HAP-1 (cell line): ENCODE measurements at regions not wholly inside any gene's neighbourhood (a gene's known extent, or its start where the extent isn't known, plus 50 kb on each side); places are given as distances from the start of the nearest gene placed in this dataset.

Experiments used
- DNase-seq, 2 experiments: peaks; one replicate each; pipeline ENCODE4 v3.0.0-alpha.2; 2016 to 2020; ENCODE audit warnings: low spot score in 2 of 2
- H3K27me3 ChIP-seq: fragments of 250-450 bp; sonication (Bioruptor Pico); 2 replicates; pipeline ENCODE4 v1.5.1; 2020; ENCODE audit warnings: low read depth, mild to moderate bottlenecking, moderate library complexity
- H3K36me3 ChIP-seq: fragments of 250-450 bp; sonication (Bioruptor Pico); replicated peaks from 2 replicates; pipeline ENCODE4 v1.5.1; 2020; ENCODE audit warnings: mild to moderate bottlenecking
- H3K4me1 ChIP-seq: fragments of 250-450 bp; sonication (Bioruptor Pico); 2 replicates; pipeline ENCODE4 v1.5.1; 2020; ENCODE audit warnings: mild to moderate bottlenecking
- H3K4me3 ChIP-seq: fragments of 250-450 bp; sonication (Bioruptor Pico); 2 replicates; pipeline ENCODE4 v1.5.1; 2020; ENCODE audit warnings: mild to moderate bottlenecking, moderate library complexity
- H3K9me3 ChIP-seq: fragments of 250-450 bp; sonication (Bioruptor Pico); 2 replicates; pipeline ENCODE4 v1.5.1; 2020; ENCODE audit warnings: mild to moderate bottlenecking, moderate library complexity
- in situ Hi-C: fragments of 300-500 bp; cut with MboI; formaldehyde crosslinking; loops from 3 replicates; pipeline ENCODE4 v1.14.3; 2020; ENCODE audit warnings: low sequenced_read_pairs, inconsistent platforms, mixed read lengths

DNA sequence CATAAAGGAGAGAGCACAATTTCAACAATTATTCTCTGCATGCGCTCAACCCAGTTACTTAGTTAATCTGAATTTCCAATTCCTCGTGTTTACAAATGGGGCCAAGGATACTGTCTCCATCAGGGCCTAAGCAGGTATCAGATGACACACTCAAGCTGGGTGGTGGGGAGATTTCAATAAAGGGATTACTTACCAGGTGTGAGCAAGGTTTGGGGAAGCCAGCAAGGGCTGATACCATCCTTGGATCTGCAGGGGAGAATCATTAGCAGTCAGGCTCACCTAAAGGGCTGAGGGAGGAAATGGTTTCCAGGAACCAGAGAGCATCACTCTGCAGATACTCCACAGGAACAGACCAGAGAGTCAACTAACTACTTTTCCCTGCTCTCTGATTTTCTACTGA lies 487.1 kb downstream of the NTRK2 start:
- no peaks in the 10 kb centered on the region for H3K9me3 ChIP-seq
- in situ Hi-C loops, result no loop called here
- DNase-seq, result no peak
- no peak overlapping the region for H3K4me3 ChIP-seq
- H3K27me3 ChIP-seq, result no peaks in the 10 kb centered on the region; the same call in 1 of the 2 replicates
- no peaks in the 10 kb centered on the region for H3K36me3 ChIP-seq
- H3K4me1 ChIP-seq, result no peaks in the 10 kb centered on the region

DNA sequence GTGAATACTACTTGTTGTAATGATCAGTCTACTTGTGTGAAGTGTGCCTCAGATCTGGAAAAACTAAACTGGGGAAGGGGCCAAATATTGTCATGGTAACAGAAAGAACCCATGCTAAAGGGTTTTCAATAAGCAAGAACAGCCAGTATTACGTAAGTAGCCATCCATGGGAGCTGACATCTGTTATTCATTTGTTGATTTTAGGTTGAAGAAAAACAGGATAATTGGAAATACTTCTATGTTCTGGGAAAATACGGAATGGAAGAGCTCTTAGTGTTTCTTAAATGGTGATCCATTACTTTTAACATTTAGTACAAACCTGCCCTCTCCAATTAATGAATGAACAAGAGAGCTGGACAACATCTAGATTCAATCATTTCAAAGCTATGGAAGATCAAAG lies 485.8 kb downstream of the NTRK2 start:
- Histone ChIP-seq H3K4me3 (no peak overlapping the region), H3K27me3 (no peaks in the 10 kb centered on the region; the same call in 1 of the 2 replicates), H3K9me3 (no peaks in the 10 kb centered on the region), H3K36me3 (no peaks in the 10 kb centered on the region), H3K4me1 (no peaks in the 10 kb centered on the region)
- in situ Hi-C loops, result no loop called here
- no peak for DNase-seq

DNA sequence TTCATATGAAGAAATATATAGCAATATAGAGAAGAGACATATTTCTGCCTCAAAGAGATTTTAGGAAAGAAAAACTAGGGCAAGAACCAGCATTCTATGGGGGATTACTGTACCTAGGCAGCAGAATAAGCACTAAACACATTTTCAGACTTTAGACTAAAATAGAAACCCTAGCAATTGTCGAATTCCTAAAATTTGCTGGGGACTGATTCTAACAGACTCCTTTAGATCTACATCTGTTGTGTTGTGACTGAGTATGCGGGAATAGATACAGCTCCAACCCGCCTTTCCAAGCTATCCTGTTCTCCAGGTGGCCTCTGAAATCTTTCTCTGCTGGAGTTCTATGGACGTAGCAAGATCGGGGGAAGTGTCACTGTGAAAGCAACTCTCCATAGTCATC lies 482.2 kb downstream of the NTRK2 start:
- in situ Hi-C loops, result no loop called here
- no peaks in the 10 kb centered on the region for H3K9me3 ChIP-seq

DNA sequence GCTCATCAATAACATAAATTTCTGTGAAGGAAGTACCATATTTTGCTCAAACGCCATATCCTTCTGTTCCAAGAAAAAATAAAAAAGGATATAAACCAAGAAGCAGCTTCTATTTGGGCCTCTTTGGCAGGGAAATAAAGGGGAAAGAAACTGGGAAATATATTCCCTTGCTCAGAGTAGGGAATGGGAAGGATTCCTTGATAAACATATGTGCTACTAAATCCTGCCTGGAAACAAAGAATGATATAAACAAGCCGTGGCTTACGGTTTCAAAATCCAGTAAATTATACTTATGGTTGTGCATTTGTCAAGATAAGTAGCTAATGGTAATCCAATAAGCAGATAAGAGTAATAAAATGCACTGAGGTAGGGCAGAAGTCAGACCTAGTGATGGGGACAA lies 481.6 kb downstream of the NTRK2 start:
- in situ Hi-C loops, result no loop called here
- Histone ChIP-seq H3K4me3 (no peak overlapping the region), H3K9me3 (no peaks in the 10 kb centered on the region), H3K4me1 (no peaks in the 10 kb centered on the region), H3K36me3 (no peaks in the 10 kb centered on the region), H3K27me3 (no peaks in the 10 kb centered on the region; the same call in 1 of the 2 replicates)
- DNase-seq, result no peak

More for the DNA sequence above, 482.2 kb downstream of the NTRK2 start:
- no peaks in the 10 kb centered on the region for H3K4me1 ChIP-seq
- no peaks in the 10 kb centered on the region for H3K36me3 ChIP-seq
- no peaks in the 10 kb centered on the region; the same call in 1 of the 2 replicates for H3K27me3 ChIP-seq
- no peak overlapping the region for H3K4me3 ChIP-seq
- DNase-seq, result no peak

DNA sequence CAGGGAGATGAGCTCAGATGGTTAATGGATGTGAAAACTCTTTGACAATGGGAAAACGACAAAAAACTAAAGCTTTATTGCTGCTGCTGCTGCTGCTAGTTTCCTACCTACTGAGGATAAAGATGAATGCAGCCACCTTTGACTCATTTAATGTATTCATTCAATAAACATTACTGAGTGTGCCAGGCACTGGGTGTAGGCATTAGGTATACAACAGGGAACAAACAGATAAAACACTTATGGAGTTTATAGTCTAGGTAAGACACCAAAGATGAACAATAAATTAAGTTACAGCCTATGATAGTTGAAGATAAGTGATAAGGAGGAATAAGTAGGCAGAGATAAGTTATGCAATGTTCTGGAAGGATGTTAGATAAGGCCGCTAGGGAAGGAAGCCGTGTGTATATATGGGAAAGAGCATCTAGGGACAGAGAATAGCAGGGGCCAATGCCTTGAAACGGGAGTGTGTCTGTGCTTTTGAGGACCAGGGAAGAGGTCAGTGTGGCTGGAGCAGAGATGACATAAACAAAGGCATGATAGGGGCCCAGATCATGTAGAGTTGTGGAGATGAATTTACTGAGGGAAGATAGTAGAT lies 477.6 kb downstream of the NTRK2 start:
- no peaks in the 10 kb centered on the region for H3K36me3 ChIP-seq
- H3K4me3 ChIP-seq, result no peak overlapping the region
- no peaks in the 10 kb centered on the region; the same call in 1 of the 2 replicates for H3K27me3 ChIP-seq
- in situ Hi-C loops, result no loop called here
- H3K4me1 ChIP-seq, result no peaks in the 10 kb centered on the region
- no peaks in the 10 kb centered on the region for H3K9me3 ChIP-seq
- no peak for DNase-seq

DNA sequence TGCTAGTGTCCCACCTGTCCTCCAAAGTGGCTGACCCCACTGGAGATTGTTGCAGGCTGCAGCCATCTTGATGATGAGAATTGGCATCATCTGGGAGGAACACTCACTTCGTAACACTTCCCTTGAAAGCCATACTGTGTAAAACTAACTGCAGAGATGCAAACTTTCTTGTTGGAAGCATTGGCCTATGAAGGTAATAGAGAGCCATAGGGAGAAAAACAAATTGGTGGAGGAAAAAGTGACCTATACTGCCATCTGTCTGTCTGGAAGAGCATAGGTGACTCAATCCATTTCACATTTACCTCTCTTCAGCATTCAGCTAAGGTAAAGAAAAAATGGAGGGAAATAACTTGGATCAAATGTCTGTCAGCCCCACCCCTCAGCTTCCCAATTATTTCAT lies 473.4 kb downstream of the NTRK2 start:
- peak in 1 of 2 experiments; percentile 13 for DNase-seq
- Histone ChIP-seq H3K9me3 (no peaks in the 10 kb centered on the region), H3K4me1 (no peaks in the 10 kb centered on the region), H3K4me3 (no peak overlapping the region), H3K27me3 (no peaks in the 10 kb centered on the region), H3K36me3 (no peaks in the 10 kb centered on the region)
- in situ Hi-C loops, result no loop called here

DNA sequence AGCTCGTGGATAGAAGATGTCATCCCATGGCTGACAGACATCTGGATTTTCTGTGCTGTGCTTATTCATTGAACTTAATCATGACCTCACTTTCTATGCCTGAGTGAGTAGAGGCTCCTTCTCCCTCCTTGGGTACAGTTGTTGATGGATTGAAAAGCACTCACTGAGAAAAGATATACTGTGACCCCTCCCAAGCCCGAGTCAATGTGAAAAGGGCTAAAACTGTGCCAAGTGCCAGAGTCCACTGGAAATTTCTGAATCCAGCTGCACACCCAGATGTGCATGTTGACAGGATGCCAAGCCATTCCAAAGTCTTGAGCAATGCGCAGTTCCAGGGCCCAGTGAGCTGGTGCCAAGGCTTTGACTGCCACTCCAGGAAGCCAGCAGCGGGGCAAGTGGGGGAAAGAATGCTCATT lies 473.0 kb downstream of the NTRK2 start:
- in situ Hi-C loops, result no loop called here
- H3K36me3 ChIP-seq, result no peaks in the 10 kb centered on the region
- no peak overlapping the region for H3K4me3 ChIP-seq
- no peaks in the 10 kb centered on the region for H3K4me1 ChIP-seq
- no peaks in the 10 kb centered on the region for H3K27me3 ChIP-seq
- no peaks in the 10 kb centered on the region for H3K9me3 ChIP-seq
- no peak for DNase-seq

DNA sequence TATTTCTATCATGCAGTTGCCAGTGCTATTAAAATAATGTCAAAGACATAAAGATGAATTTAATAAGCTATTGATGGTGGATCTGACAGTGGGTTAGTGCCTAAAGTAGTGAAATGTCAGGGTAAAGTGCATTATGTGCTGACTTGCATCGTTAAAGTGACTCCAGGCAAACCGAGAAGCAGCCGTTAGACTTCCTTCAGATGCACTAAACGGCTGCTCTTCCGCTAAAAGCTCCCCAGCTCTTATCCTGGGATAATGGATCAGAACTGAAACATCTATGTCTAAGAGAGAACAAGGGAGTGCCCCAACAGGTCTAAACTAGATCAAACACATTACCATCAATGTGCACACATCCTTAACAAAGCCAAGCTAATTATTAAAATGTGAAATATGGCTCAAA lies 468.2 kb downstream of the NTRK2 start:
- Histone ChIP-seq H3K4me3 (no peak overlapping the region), H3K9me3 (no peaks in the 10 kb centered on the region), H3K36me3 (no peaks in the 10 kb centered on the region), H3K4me1 (no peaks in the 10 kb centered on the region), H3K27me3 (no peaks in the 10 kb centered on the region)
- no peak for DNase-seq
- in situ Hi-C loops, result no loop called here

DNA sequence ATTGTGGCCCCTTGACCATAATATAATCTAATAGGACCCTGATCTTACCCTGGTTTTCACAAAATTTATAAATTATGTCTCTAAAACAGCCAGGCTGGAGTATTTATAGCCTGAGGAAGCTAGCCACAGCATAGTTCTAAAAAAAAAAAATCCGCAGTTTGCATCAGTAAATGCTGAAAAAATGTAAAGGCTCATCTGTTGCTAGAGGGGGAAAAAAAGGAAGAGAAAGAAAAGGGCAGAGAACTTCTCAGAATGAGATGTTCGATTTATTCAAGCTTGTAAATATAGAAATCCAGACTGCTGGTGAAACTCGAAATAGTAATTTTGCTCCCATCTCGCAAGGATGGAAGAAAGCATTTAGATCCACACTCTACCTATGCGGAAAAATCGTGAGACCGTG lies 467.5 kb downstream of the NTRK2 start:
- in situ Hi-C loops, result no loop called here
- Histone ChIP-seq H3K36me3 (no peaks in the 10 kb centered on the region), H3K4me1 (no peaks in the 10 kb centered on the region), H3K27me3 (no peaks in the 10 kb centered on the region), H3K4me3 (no peak overlapping the region), H3K9me3 (no peaks in the 10 kb centered on the region)
- DNase-seq, result no peak

DNA sequence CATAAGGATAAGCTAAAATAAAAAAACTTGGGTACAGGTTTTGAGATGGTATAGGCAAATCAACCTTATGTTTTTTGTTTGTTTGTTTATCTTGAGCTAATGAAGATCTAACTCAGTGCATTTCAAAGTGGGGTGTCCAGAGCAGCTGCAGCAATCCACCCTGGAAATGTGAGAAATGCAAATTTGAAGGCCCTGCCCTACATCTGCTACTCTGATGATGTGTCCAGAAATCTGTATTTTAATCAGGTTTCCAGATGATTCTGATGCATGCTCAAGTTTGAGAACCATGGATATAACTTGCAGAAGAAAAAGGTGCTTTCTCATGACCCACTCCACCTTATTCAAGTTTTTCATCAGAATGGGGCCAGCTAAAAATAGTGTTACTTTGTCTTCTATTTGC lies 467.0 kb downstream of the NTRK2 start:
- DNase-seq, result no peak
- H3K4me1 ChIP-seq, result no peaks in the 10 kb centered on the region
- in situ Hi-C loops, result no loop called here
- no peaks in the 10 kb centered on the region for H3K27me3 ChIP-seq
- H3K4me3 ChIP-seq, result no peak overlapping the region
- H3K36me3 ChIP-seq, result no peaks in the 10 kb centered on the region
- no peaks in the 10 kb centered on the region for H3K9me3 ChIP-seq

DNA sequence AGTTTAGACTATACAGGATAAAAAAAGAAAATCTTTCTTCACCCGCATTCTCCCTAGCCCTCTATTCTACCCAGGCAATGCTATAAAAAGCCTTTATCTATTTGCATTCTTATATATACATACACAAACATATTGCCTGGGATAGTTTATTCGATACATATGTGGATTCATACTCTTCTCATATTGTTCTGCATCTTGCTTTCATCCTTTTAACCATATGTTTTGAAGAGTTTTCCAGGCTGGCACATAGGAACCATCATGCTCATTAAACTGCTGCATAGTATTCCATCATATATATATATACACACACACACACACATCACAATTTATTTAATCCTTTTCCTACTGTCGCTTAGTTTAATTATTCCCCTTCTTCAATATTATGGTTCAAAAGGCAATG lies 461.2 kb downstream of the NTRK2 start:
- in situ Hi-C loops, result no loop called here
- no peak overlapping the region for H3K4me3 ChIP-seq

DNA sequence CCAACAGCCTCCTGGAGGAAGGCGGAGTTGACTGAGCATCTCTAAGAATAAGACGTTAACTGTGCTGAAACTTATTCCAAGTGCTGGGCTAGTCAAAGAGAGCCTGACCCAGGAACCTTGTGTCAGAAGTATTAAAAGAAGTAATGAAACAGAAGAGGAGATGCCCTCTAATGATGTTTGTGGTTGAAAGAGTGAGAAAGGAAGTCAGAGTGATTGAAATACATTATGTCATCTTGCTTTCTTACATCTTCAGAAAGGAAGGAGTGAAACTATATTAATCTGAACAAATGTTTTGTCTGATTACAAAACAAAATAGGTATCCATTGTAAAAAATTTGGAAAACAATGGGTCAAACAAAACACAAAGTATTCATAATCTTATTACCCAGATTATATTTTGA lies 460.7 kb downstream of the NTRK2 start:
- H3K4me1 ChIP-seq, result no peaks in the 10 kb centered on the region; the same call in 1 of the 2 replicates
- no peak overlapping the region for H3K4me3 ChIP-seq
- in situ Hi-C loops, result no loop called here
- H3K36me3 ChIP-seq, result no peaks in the 10 kb centered on the region
- DNase-seq, result no peak
- H3K9me3 ChIP-seq, result no peaks in the 10 kb centered on the region
- no peaks in the 10 kb centered on the region for H3K27me3 ChIP-seq

More for the DNA sequence above, 461.2 kb downstream of the NTRK2 start:
- Histone ChIP-seq H3K9me3 (no peaks in the 10 kb centered on the region), H3K4me1 (no peaks in the 10 kb centered on the region; the same call in 1 of the 2 replicates), H3K27me3 (no peaks in the 10 kb centered on the region), H3K36me3 (no peaks in the 10 kb centered on the region)
- no peak for DNase-seq

DNA sequence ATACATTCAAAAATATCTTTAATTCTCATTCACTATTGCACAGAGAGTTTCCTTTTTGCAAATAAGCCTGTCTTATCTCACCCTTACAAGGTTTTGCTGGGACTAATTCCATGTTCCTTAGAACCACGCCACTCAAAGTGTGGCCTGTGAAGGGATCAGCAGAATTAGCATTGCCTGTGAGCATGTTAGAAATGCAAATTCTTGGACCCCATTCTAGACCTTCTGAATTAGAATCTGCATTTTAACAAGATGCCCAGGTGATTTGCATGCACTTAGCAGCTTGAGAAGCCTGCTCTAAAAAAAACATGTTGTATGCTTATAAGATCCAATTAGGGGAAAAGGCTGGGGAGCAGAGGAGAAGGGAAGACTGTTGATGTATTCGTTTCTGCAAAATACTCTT lies 460.0 kb downstream of the NTRK2 start:
- H3K4me3 ChIP-seq, result no peak overlapping the region
- H3K9me3 ChIP-seq, result no peaks in the 10 kb centered on the region
- H3K4me1 ChIP-seq, result no peaks in the 10 kb centered on the region; the same call in 1 of the 2 replicates
- H3K36me3 ChIP-seq, result no peaks in the 10 kb centered on the region
- DNase-seq, result peak in 1 of 2 experiments; percentile 3
- in situ Hi-C loops, result no loop called here
- no peaks in the 10 kb centered on the region for H3K27me3 ChIP-seq

DNA sequence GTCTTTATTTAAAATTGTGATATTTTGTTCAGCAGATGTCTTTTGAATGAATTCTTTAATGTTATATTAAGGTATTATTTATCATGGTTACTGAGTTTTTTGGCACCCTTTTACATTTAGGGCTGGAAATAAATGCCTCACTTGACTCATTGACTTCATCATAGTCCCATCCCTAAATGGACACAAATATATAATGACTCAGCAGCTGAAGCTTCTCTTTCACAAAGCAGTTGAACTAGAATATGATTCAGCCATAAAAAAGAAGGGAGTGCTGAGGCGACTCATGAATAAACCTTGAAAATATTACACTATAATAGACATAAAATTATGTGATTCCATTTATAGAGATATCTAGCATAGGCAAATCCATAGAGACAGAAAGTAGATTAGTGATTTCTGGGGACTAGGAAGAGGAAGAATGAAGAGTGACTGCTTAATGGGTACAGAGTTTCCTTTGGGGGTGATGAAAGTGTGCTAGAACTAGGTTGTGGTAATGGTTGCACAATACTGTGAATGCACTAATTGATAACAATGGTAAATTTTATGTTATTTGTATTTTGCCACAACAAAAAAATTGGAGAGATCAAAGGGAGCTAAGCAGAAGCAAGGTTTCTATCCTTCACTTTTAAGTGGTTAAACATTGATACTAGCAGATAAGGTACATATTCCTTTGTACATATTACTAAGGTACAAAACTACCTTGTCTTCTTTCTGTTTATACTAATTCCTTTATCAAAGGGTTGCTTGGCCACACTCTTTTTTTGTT lies 449.6 kb downstream of the NTRK2 start:
- in situ Hi-C loops, result no loop called here
- no peak for DNase-seq
- no peaks in the 10 kb centered on the region for H3K36me3 ChIP-seq
- H3K27me3 ChIP-seq, result peaks cover 2% of the 10 kb centered on the region; the same call in 1 of the 2 replicates
- H3K9me3 ChIP-seq, result no peaks in the 10 kb centered on the region
- H3K4me1 ChIP-seq, result no peaks in the 10 kb centered on the region
- H3K4me3 ChIP-seq, result no peak overlapping the region
